ENCODE measurements at regions not wholly inside any gene's neighbourhood (a gene's known extent, or its start where the extent isn't known, plus 50 kb on each side); places are given as distances from the start of the nearest gene placed in this dataset.
A peak's percentile ranks its signal among the peaks of the same experiment; 100 is the strongest.

DNA sequence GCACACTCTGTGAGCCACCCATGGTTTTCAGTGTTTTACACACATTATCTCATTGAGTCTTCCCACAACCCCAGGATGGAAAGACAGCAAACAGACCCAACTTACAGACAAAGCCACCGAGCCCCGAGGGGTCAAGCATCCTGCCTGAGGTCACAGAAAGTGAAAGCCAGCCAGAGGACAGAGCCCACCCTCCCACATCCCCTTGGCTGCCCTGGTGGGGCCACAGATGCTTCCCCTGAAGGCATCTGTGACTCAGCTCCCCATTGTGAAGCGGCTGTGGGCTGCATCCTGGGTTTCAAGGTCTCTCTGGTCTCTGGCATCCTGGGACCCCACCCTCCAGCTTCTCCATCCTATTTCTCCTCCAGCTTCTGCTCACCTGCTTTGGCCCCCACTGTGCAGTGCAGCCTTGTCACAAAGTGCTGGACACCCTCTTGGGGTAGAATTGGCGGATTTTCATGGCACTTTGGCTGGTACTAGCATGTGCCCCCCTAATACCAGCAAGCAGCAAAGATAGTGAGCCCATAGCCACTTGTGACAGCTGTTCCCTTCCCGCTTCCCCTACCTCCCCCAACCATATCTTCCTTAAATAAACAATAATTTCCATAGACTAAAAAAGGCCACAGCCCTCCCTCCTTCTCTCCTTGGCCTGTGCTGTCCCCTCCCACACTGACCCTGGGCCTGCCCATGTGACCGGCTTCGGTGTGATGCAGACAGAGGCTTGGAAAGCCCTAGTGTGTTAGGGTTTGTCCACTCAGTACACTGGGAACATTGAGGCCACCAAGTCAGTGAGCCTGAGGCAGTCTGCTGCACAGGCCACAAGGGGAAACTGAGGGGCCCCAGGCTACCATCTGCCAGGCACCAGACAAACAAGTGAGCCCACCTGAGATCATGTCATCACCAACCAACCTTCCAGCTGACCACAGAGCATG is 53.9 kb upstream of the SHISAL1 start:
- H3K36me3 ChIP-seq: no peaks in the 10 kb centered on the region
- no peaks in the 10 kb centered on the region for H3K27me3 ChIP-seq
- peak in 1 of 2 donors; percentile 9 for DNase-seq
- H3K27ac ChIP-seq: no peak overlapping the region
- intact Hi-C loops (cut with DNase I; ENCODE audit: low total_unique reads): no loop called here
- no peaks in the 10 kb centered on the region for H3K9me3 ChIP-seq
- peaks cover 0 to 10% of the 10 kb centered on the region in 2 donors for H3K4me1 ChIP-seq
- TF ChIP-seq POLR2A (IDR thresholded peaks at IDR 0.05) (no peak), CTCF (IDR thresholded peaks at IDR 0.05) (no peak)
- H3K4me3 ChIP-seq: no peak overlapping the region

DNA sequence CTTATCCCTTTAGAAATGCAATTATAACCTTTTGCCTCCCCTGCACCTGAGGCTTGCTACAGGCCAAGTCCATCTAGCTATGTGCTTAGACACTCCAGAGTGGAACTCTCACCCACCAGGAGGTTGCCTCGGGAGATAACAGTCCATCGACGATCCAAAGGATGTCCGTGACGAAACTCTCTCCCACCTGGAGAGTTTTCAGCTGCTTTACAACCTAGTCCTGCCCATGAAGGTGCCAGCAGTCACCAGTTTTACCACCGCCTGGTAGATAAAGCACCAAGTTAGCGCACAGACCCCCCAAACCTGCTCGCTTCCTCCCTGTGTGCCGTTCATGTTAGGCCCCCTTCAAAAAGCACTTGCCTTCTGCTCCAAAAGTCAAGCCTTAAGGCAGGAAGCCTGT is 53.1 kb upstream of the SHISAL1 start:
- intact Hi-C loops (cut with DNase I; ENCODE audit: low total_unique reads): no loop called here
- TF ChIP-seq CTCF (IDR thresholded peaks at IDR 0.05) (no peak), POLR2A (IDR thresholded peaks at IDR 0.05) (no peak)
- H3K9me3 ChIP-seq: no peaks in the 10 kb centered on the region
- no peaks in the 10 kb centered on the region for H3K36me3 ChIP-seq
- no peak overlapping the region for H3K4me3 ChIP-seq
- no peaks in the 10 kb centered on the region for H3K27me3 ChIP-seq
- peaks cover 0 to 10% of the 10 kb centered on the region in 2 donors for H3K4me1 ChIP-seq
- no peak overlapping the region for H3K27ac ChIP-seq
- DNase-seq: peak in 1 of 2 donors; percentile 3

- peak overlapping the region in 1 of 2 donors; percentile 7 for H3K27ac ChIP-seq
- H3K4me1 ChIP-seq: peaks cover 0 to 10% of the 10 kb centered on the region in 2 donors
- H3K36me3 ChIP-seq: no peaks in the 10 kb centered on the region
- no peak overlapping the region for H3K4me3 ChIP-seq
- TF ChIP-seq CTCF (IDR thresholded peaks at IDR 0.05) (no peak), POLR2A (IDR thresholded peaks at IDR 0.05) (no peak)
- intact Hi-C loops (cut with DNase I; ENCODE audit: low total_unique reads): no loop called here
- DNase-seq: peak in 1 of 2 donors; percentile 12
- no peaks in the 10 kb centered on the region for H3K27me3 ChIP-seq
- no peaks in the 10 kb centered on the region for H3K9me3 ChIP-seq
Measured at GRCh38 chr22:44365191-44365590, 52.4 kb upstream of the SHISAL1 start.

DNA sequence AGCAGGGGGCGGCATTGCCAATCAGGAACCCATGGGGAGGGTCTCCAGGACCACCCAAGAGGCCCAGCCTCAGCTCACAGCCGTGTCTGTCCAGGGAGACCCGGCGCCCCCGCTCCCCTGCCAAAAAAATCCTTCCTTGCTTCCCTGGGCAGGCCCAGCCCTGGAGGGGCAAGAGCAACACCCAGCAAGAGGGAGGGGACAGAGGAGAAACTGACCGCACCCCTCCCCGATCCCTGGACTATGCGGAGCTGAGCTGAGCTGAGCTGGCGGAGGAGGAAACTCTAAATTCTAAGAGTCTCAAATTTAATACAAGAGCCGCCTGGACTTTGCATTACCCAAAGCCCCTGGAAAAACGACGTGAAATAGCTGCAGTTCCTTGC is 52.0 kb upstream of the SHISAL1 start:
- Histone ChIP-seq H3K9me3 (no peaks in the 10 kb centered on the region), H3K4me1 (peaks cover 0 to 10% of the 10 kb centered on the region in 2 donors), H3K4me3 (no peak overlapping the region), H3K27me3 (no peaks in the 10 kb centered on the region), H3K27ac (peak overlapping the region in 1 of 2 donors; percentile 7), H3K36me3 (no peaks in the 10 kb centered on the region)
- intact Hi-C loops (cut with DNase I; ENCODE audit: low total_unique reads): no loop called here
- TF ChIP-seq CTCF (IDR thresholded peaks at IDR 0.05) (no peak), POLR2A (IDR thresholded peaks at IDR 0.05) (no peak)
- DNase-seq: peak in 1 of 2 donors; percentile 17

GRCh38 chr22:44363980-44364750 is 51.4 kb upstream of the SHISAL1 start:
- Histone ChIP-seq H3K9me3 (no peaks in the 10 kb centered on the region), H3K27ac (peak overlapping the region; percentile 35 to 55), H3K36me3 (no peaks in the 10 kb centered on the region), H3K4me1 (peaks cover 0 to 10% of the 10 kb centered on the region in 2 donors), H3K27me3 (no peaks in the 10 kb centered on the region), H3K4me3 (no peak overlapping the region)
- peak; percentile 39 to 40 for DNase-seq
- TF ChIP-seq CTCF (IDR thresholded peaks at IDR 0.05): no peak
- no peak for TF ChIP-seq POLR2A (IDR thresholded peaks at IDR 0.05)
- intact Hi-C loops (cut with DNase I; ENCODE audit: low total_unique reads): no loop called here

All from uterus (tissue), 3 donors.